Cerebellar cortex (tissue), 1 donor: ENCODE measurements at regions not wholly inside any gene's neighbourhood (a gene's known extent, or its start where the extent isn't known, plus 50 kb on each side); places are given as distances from the start of the nearest gene placed in this dataset.

Experiments used
- DNase-seq: peaks from one replicate; pipeline ENCODE4 v3.0.0-alpha.2; 2015; ENCODE audit warnings: low spot score

DNA sequence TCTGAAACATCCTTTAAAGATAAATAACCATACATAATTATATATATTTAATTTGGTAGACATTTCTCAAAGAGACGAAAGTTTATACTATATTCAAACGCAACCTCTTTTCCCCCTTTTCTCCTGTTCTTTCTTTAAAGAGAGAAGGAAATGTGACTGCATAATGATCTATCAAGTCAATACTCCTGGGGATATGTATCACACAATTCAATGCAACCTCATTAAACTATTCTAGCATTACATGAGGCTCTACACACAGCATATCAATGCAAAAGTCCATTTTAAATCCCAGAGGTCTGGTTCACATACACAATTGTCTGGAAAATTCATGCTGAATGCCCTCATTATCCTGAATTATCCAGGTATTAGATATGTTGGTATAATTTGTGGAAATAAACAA is 330.7 kb downstream of the LMX1A start:
- DNase-seq, result no peak

DNA sequence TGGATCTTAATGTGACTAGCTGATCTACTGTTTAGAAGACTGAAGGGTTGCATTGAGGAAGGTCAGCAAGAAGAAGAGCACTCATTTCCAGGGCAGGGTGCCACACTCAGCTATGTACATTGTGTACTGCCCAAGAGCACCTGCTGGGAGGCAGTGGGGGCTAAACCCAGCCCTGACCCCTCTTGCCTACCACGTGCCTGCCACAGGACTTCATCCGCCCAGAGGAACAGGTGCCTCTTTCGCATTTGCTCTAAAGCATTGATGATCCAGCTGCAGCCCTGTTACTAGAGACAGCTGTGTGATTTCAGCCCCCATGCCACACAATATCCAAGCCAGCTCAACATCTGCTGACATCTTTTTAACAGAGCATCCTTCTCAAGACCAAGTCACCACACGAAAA is 341.8 kb downstream of the LMX1A start:
- DNase-seq, result no peak

DNA sequence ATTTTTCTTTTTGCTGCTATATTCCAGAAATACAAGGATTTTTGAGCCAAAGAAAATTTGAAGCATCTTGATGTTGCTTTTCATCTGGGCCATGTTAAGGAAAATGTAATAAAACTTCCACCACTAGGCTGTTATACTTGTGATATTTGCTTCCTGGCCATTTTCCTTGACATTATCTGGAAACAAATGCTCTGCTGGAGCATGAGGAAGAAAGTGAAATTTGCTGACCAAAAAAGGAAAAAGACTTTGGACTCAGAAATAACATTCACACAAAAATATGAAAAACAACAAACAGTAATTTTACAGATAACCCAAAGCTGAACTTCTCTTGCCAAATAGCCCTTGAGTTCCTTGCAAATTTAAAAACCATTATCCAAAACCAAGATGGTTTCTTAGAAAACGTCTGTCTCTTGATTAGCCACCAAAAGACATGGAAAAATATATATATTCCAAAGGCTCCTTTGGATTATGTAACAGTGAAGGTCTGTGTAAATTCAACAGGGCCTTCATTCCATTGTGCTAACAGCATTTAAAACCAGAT is 344.5 kb downstream of the LMX1A start:
- DNase-seq, result no peak

DNA sequence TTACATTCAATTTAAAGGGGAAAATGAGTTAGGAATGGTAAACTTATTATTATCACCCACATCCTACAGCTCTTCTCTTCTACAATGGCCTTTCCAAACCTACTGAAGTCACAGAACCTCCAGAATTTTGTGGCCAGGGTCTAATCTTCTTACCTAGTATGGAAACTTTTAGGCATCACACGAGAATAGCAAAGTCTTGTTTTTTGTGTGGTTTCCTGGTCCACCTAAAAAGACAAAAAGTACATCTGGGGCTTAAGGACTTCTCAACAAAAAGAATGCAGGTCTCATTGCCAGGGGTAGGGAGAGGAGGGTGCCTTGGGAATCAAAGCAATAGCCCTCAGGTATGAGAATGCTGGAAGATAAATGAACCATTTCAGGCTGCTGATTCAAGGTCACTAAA is 345.3 kb downstream of the LMX1A start:
- no peak for DNase-seq

DNA sequence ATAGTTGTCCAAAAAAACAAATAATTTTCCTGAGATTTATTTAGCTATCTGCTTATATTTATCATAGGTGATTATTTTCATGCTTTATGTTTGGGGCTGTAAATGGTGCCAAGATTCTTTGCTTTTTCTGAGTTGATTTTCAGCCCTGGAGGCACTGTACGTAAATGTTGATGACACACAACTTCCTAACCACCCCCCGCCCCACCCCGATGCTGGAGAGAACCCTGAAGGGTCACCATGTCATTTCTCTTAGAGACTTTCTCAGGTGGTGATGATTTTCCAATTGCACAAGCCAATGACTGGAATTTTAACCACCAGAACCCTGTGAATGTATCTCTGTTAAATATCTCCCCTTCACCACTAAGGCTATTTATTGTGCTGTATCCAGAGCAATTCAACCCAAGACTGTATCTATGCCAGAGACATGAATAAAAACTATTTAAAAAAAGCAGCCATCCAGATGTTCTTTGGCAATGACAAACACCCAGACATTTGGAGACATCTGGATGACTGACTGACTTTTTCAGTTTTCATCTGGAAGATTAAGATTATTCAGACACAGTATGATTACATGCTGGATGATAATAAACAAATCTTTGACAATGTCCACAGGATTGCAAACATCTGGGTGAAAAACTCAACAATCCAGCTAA is 346.0 kb downstream of the LMX1A start:
- DNase-seq, result no peak

DNA sequence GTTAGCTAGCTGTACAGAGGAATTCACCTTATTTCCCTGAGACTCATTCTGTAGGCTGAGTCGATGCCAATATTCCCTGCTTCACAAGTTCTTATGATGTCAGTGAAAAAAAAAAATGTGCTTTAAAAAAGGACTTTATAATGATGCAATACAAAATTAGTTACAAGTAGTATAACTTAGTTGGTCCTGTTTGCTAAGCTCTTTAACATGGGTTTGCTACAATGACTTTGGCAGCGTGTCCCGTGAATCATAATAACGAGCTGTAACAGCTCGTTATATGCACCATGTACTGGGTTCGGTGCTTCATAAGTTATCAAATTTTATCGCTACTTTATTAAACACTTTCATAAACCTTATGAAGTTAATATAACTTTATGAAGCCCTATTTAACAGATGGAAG is 349.7 kb downstream of the LMX1A start:
- no peak for DNase-seq

DNA sequence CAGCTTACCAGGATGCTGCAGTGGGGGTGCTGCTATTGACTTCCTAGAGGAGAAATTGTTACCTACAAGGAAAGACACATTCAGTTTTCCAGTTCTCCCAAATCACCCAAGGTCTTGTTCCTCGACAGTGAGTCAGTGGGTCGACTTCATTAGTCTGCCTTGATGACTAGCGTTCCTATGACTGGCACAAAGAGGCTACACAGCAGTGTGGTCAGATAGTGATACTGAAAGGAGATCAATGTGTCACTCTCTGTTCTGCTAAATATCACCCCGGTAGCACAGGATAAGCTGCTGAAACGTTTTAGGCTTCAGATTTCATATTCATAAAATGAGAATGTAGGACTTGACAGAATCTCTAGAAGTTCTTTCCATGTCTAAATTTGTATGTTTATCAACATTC is 357.4 kb downstream of the LMX1A start:
- DNase-seq, result no peak

DNA sequence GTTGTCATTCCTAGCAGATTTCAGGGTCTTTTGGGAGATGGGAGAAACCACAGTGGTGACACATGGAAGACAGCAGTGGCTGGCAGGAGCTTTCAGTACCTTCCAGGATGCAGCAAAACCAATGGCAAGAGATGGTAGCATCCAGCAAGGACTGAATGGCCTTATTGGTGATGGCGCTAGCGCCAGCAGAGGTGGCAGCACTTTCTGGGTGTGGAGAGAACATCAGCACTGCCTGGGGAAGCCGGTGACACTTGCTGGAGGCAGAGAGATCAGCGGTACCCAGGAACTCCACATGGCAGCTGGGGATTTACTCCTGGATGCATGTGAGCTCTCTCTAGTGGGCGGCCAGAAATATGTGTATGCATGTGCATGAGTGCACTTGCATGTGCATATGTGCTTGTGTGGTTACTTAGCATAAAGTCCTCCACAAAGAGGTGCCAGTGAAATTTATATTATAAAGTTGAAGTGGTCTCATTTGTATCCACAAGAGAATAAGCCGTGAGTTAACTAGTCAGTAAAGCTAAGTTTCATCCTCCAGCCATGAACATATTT is 364.7 kb downstream of the LMX1A start:
- no peak for DNase-seq

DNA sequence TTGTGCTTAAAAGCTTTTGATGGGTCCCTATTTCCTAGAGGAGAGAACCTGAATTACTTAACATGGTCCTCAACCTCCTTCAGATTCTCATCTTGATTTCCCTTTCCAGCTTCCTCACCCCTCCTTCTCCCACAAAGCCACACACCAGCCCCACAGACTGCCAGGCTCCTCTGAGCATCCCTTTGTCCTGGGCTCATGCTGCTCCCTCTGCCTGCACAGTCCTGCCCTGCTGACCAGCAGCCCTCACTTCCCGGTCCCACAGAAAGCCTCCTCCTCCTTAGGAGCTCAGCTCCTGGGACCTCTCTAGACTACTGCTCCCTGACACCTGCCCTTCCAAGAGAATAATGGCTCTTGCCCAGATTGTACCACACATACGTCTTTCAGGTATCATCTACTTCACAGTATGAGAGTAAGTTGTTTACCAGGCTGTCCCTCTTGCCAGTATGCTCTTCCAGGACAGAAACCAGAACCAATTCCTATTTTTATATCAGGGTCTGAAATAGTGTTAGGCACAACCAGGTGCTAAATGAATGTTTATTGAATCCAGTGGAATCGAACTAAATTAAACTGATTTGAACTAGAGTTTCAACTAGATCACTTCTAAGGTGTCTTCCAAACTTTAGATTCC is 373.4 kb downstream of the LMX1A start:
- DNase-seq, result no peak

DNA sequence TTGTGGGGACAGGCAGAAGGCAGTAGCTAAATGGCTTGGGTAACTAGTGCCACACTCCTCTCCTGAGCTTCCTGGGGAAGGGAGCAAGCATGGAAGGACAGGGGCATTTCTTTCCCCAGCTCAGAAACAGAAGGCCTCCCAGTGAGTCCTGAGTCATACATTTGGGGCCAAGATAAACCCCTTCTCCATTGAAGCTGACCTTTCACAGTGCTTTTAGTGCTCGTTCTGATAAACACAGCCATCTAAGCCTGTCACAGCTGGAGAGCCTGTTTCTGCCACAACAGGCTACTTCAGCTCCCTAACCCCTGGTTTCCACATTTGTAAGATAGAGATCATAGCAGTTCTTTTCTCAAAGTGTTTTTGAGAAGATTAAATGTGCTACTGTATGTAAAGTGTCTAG is 374.0 kb downstream of the LMX1A start:
- DNase-seq, result no peak

DNA sequence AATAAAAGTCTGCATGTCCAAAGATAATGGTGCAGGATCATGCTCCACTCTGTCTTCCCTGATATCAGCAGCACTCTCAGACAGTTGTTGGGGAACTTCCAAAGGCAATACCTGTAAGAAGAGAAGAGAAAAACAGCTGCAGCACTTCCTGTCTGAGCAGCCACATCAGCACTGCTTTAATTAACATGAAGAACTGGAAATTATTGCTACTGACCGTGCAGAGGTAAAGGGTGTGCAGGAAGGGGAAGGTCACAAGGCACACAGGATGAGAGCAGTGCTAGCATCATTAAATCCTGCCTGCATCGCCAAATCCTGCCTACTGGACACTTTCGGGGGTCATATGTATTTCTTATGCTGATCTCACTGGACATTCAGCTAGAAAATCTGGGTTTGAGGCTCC is 379.0 kb downstream of the LMX1A start:
- no peak for DNase-seq

DNA sequence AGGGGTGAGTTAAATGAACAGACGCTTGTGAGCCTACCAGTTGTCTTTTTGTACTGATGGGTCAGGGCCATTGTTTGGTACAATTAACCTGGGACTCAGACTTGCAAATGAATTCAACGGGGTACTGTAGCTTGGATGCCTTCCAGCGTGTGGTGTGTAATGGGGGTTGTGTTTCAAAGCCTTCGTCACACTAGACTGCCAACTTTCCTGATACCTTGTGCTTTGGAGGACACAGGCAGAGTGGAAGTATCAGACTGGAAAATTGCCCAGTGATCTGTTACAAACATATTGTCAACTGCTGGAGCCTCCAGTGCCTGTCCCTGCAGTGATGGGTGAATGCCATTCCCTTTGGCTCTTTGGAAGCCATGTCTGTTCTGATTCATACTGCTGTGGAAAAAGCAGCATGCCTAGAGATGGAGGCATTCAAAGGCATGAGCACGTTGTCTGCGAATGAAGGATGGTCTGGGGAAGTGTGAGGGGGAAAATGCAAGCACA is 384.5 kb downstream of the LMX1A start:
- no peak for DNase-seq

DNA sequence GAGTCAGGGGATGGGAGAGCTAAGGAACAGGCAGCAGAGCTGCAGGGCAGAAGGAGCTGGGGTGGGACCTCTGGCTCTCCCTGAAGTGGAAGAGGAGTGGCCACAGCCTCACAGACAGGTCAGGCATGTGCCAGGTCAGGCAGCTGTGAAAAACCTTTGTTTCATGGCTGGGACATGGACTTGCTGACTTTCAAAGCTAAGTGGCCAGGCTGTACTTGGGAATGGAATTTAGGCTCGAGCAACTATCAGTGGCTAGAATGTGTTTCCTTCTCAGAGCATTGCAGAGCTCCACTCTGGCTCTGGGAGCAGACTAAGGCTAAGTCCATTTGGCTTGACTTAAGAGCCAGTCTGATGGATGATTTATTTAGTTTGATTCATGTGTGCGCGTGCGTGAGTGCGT is 385.1 kb downstream of the LMX1A start:
- no peak for DNase-seq

DNA sequence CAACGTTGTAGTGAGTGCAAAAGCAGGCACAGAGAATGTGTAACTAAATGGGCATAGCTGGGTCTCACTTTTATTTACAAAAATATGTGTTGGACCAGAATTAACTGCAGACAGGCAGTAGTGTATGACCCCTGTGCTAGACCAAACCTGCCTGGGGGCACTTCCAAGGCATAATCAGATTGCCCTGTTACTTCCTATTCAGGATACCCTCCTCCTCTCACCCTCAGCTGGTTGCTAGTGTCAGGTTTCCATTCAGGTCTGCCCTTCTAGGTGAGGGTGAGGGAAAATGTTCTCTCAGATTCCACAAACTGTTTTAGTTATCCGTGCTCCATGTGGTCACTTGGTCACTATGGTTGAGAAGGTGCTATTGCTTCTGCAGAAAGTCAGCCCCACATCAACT is 387.3 kb downstream of the LMX1A start:
- DNase-seq, result no peak

DNA sequence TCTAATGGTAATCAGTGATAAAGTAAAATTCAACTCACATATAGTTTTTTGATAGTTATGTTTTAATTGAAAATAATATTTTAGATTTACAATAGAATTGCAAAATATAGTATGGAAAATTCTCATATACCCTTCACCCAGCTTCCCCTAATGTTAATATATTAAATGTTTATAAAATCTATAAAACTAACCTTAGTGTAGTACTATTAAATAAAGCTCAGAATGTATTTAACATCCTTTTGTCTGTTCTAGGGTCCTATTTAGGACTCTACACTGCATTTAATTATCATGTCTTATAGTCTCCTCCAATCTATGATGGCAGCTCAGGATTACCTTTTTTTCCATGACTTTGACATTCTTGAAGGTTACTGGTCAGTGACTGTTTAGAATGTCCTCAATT is 389.2 kb downstream of the LMX1A start:
- no peak for DNase-seq

DNA sequence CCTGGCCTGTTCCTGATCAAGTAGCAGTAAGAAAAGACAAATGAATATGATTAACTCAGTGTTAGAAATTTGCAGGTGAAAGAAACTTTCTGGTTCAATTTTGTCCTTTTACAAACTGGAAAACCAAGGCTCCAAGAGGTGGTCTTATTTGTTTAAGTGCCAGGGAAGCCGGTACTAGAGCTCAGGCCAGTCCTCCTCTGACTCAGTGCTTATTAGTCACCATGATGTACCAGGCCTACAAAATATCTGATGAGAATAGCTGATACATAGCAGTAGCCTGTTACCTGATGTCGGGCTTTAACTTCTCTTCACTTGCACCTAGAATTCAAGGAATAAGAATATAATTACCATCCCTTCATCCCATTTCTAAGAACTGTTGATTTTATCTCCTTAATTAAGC is 394.8 kb downstream of the LMX1A start:
- DNase-seq, result no peak

DNA sequence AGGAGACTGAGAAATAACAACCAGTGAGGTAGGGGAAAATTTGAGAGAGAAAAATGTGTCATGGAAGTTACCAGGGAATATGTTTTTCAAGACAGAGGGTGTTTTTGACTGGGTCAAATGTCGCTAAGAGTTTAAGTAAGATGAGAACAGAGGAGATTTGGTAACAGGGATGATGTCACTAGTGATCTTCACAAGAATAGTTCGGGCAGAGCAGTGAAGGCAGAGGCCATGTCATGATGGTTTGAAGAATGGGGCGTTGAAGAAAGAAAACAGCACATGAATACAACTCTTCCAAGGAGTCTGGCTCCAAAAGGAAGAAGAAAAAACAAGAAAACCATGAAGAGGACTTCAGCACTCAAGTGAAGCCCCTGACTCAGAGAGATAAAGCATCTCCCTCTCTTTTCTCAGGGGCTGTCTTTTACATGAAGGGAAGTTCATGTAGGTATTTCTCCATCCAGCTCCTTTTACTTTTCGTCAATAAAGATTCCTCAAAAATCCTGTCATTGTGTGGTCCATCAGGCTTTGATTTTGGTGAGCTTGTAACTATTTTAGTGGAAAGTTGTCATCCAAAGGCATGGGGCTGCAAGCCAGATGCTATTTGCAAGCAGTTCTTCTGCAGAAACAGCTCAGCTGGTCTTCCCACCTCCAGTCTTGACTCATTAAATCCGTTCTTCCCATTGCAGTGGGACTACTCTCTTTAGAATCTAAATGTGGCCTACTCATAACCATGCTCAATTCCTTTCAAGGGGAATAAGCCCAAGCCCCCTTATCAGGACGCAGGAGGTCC is 397.3 kb downstream of the LMX1A start:
- DNase-seq, result no peak

DNA sequence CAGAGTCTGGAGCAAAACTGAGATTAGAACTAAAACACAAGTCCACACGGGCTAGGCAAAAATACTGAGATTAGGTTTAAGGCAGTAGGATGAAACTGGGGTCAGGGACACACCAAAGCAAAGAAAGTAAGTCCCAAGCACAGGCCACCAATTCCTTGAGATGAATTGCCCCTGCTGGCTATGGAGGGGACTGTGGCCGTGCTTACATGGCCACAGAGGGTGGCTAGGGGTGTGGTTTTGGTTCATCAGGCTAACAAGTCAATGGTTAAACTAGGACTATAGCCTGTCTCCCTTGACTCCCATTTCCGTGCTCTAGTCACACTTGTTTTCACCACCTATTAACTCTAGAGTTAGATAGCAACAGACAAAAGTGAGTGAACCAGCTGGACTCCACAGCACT is 394.8 kb downstream of the PBX1 start:
- DNase-seq, result no peak

DNA sequence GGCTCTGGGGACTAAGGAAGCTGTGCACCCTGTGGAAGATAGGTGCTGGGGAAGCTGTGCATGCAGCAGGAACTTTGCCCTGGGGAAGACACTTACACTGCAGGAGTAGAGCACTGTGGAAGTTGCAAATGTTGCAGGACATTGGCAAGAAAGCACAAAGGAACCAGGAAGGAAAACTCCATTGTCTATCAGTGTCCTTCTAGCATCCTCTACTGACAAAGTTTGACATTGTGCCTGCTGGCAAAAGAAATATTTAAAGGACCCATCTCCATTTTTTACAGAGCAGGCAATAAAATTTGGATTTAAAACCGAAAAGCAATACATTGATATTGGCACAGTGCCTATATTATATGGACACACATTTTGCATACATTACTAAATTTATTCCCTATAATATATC is 394.1 kb downstream of the PBX1 start:
- DNase-seq, result no peak

DNA sequence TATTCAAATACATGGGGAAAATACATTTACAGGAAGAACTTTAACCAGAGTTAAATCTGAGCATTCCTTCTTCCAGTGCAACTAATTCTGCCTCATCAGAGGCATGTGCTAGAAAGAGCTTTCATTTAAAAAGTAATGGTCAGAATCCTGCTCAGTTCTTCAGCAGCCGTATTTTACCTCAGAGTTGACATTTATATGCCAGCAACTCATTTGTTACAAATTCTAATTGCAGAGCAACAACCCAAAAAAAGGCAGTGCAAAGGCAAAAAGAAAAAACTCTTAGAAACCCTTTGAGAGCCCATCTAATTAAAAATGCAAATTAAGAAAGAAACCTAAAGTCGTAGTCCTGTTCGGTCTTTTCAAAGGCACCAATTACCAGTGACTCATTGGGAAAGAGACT is 392.5 kb downstream of the PBX1 start:
- no peak for DNase-seq

DNA sequence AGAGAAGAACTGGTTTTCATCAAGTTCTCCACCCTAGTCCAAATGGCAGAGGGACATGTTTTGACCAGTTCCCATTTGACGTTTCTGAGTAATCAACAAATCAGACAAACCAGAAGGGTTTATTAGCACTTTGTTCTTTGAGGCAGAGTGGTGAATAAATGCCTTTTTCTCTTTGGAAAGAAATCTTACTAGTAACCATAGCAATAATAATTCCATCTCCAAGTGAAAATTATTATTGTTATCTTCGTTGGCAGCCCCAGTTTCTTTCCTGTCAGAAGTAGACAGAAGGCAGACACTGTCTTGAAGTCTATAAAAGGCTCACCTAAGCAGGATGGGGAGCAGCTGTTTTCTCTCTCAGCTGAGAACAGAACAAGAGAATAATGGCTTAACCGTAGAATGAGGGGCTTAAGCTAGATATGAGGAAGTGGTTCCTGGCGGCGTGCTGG is 391.6 kb downstream of the PBX1 start:
- no peak for DNase-seq

DNA sequence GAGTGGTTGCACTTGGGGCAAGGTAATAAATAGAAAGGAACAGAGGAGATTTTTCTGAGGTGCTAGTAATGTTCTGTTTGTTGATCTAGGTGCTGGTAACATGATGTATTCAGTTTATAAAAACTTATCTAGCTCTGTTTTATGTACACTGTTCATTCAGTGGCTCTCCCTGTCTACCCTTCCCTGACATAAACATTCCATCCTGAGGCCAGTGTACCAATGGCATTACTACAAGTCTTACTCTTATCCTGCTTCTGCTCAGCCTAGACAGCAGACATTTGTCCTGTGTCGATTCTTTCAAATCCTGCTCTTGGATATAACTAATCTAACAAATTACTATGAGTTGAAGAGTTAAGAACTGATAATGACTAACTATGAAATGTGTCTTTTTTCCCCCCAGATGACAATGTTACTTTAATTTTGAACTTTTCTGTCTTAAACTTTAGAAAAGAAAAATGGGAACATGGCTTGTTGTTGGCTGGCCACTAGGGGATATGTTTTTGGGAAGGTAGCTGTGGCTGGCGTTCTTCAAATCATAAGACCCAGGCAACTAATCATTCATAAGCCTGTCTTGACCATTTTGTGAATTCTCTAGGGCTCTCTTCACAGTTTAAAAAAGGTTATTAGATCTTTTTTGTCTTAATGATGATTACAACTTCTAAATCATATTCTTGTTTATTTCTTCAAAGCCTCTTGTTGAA is 390.9 kb downstream of the PBX1 start:
- DNase-seq, result no peak
